22Rv1 (cell line): ENCODE measurements at regions not wholly inside any gene's neighbourhood (a gene's known extent, or its start where the extent isn't known, plus 50 kb on each side); places are given as distances from the start of the nearest gene placed in this dataset.

ENCODE experiments used
- CTCF ChIP-seq: fragments of 450-650 bp; IDR thresholded peaks from 2 replicates; pipeline ENCODE4 v1.5.1; 2017; ENCODE audit warnings: mild to moderate bottlenecking
- ZFX ChIP-seq: fragments of 450-650 bp; IDR thresholded peaks from 2 replicates; pipeline ENCODE4 v1.6.1; 2017; ENCODE audit warnings: antibody characterized with exemption, borderline replicate concordance

- no peak for TF ChIP-seq CTCF
- TF ChIP-seq ZFX = no peak
Observed at GRCh38 chr5:148950471-148950863, 112.4 kb downstream of the SH3TC2 start.
